ENCODE measurements at regions not wholly inside any gene's neighbourhood (a gene's known extent, or its start where the extent isn't known, plus 50 kb on each side); places are given as distances from the start of the nearest gene placed in this dataset.

GRCh38 chr3:38967693-38967989, 84.1 kb downstream of the SCN11A start:
- TF ChIP-seq, protein P1, sequence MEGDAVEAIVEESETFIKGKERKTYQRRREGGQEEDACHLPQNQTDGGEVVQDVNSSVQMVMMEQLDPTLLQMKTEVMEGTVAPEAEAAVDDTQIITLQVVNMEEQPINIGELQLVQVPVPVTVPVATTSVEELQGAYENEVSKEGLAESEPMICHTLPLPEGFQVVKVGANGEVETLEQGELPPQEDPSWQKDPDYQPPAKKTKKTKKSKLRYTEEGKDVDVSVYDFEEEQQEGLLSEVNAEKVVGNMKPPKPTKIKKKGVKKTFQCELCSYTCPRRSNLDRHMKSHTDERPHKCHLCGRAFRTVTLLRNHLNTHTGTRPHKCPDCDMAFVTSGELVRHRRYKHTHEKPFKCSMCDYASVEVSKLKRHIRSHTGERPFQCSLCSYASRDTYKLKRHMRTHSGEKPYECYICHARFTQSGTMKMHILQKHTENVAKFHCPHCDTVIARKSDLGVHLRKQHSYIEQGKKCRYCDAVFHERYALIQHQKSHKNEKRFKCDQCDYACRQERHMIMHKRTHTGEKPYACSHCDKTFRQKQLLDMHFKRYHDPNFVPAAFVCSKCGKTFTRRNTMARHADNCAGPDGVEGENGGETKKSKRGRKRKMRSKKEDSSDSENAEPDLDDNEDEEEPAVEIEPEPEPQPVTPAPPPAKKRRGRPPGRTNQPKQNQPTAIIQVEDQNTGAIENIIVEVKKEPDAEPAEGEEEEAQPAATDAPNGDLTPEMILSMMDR (conservative IDR thresholded peaks at IDR 0.05; ENCODE audit: low read depth, low read length) = no peak
- no peak for TF ChIP-seq EZH2 (IDR thresholded peaks at IDR 0.05; ENCODE audit: borderline replicate concordance, low read depth, low read length, poor library complexity, severe bottlenecking)

All from A673 (cell line).